ENCODE measurements at regions not wholly inside any gene's neighbourhood (a gene's known extent, or its start where the extent isn't known, plus 50 kb on each side); places are given as distances from the start of the nearest gene placed in this dataset.

DNA sequence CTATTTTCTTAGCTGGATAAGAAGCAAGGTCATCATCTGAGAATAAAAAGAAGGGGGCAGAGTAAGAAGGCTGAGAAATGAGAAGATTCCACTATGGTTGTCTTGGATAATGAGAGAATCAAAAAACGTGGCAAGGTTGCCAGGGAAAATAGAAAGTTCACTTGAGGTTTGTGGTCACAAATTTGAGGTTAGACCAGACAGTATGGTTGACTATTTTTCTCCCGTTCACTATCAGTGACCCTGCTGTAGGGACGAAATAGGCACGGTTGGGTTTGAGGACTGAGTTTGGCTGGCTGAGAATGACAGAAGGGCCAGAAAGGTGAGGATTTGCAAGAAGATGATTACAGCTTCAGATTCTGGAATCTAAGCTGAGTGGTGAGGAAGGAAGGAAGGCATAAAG lies 266.0 kb upstream of the ZNF462 start:
- TF ChIP-seq, protein P1, sequence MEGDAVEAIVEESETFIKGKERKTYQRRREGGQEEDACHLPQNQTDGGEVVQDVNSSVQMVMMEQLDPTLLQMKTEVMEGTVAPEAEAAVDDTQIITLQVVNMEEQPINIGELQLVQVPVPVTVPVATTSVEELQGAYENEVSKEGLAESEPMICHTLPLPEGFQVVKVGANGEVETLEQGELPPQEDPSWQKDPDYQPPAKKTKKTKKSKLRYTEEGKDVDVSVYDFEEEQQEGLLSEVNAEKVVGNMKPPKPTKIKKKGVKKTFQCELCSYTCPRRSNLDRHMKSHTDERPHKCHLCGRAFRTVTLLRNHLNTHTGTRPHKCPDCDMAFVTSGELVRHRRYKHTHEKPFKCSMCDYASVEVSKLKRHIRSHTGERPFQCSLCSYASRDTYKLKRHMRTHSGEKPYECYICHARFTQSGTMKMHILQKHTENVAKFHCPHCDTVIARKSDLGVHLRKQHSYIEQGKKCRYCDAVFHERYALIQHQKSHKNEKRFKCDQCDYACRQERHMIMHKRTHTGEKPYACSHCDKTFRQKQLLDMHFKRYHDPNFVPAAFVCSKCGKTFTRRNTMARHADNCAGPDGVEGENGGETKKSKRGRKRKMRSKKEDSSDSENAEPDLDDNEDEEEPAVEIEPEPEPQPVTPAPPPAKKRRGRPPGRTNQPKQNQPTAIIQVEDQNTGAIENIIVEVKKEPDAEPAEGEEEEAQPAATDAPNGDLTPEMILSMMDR (IDR thresholded peaks at IDR 0.05; ENCODE audit: low read depth, low read length) = no peak
- no peak for DNase-seq (ENCODE audit: extremely low read depth, low read depth)

DNA sequence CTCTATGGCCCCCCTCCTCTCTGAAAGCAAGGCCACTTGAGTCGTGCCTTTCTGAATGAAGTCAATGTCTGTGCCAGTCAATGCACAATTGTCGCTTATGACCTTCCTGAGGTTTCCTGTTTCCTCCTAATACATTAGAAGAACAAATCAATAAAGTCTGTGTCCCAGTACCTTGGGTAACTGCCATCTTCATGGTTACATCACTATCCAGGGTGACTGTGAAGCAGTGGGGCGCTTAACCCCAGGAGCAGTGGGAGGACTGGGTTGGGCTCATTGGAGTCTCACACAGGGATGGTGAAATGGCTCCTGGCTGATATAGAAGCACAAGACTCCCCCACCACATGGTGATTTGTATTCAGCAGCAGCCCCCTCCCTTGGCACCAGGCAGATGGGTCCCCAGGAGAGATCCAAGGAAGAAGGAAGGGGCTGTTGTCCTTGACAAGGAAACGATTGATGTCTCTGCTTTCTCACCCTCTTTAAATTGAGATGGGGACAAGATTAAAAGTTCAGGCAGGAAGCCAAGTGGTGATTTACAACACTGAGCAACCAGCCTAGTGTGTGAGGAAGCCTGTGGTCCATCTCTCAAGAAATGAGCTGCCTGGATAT lies 261.9 kb upstream of the ZNF462 start:
- no peak for DNase-seq (ENCODE audit: extremely low read depth, low read depth)
- TF ChIP-seq, protein P1 (IDR thresholded peaks at IDR 0.05; ENCODE audit: low read depth, low read length) = no peak

DNA sequence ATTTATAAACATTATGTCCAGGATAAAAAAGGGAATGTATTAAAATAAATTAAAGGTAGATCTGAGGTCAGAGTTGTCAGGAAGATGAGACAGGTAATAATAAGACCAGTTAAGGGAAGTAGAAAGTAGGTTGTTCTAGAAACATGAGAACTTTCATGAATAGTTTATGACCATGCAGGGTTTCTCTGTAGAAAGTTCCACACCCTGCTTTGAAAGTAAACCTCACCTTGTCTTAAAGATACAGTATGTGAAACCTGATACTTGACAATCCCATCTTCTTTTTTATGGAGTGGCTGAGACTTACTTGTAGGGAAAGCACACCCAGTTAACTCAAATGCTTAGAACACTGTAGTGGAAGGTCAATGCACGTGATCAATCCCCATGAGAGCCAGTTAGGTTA lies 260.6 kb upstream of the ZNF462 start:
- TF ChIP-seq, protein P1 (IDR thresholded peaks at IDR 0.05; ENCODE audit: low read depth, low read length) = no peak
- no peak for DNase-seq (ENCODE audit: extremely low read depth, low read depth)

DNA sequence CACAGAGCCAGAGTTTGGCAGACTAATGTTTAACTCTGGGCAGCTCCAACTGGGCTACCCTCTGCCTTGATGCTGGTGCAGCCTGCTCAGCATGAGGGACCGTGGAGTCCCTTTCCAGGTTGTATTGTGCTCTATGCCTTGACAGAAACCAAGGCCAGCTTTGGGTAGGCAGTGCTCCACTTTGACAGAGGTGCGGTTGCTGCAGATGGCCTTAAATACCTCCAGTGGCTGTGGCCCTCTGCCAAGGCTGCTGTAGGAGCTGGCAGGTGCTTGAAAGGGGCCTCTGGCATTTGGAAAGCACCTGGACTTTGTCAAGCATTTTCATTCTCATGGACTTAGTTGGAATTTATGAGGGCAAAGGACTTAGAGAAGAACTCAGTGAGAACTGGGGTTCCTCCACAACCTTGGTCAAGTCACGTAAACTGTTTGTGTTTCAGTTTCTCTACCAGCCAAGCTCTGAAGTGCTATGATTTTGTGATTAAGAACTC lies 249.7 kb upstream of the ZNF462 start:
- TF ChIP-seq, protein P1 (IDR thresholded peaks at IDR 0.05; ENCODE audit: low read depth, low read length) = no peak
- no peak for DNase-seq (ENCODE audit: extremely low read depth, low read depth)

DNA sequence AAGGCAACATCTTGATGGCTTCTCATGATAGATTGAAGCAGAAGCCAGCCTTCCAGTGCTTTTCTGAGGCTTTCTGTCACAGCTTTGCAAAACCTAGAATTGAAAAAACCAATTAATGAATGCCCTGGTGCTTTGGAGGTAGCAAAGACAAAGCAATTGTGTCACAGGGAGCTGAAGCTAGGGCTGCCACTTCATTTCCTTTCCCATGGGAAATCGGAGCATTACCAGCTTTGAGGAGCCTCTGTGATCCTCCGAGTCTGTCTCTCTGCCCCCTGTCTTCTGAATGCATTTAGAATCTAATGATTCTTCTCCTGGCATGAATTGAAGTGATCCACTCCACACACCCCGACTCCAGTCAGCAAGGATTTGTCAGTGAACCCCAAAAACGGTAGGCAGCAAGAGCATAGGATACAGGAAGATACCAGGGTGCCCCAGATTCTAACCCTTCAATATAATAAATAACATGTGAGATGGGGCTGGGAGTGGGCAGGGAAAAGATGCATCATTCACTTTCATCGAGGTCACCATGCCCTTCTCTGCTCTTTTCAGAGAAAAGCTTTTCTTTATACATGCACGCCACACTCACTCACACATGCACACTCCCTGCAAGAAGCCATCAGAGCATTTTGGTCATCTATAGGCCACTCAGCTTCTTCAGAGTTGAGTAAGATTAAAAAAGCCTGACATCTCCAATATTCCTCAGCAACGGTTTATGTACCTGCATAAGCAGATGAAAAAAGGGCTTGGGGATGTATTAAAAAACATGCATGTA lies 247.7 kb upstream of the ZNF462 start:
- TF ChIP-seq, protein P1 (IDR thresholded peaks at IDR 0.05; ENCODE audit: low read depth, low read length) = no peak
- DNase-seq (ENCODE audit: extremely low read depth, low read depth) = no peak

DNA sequence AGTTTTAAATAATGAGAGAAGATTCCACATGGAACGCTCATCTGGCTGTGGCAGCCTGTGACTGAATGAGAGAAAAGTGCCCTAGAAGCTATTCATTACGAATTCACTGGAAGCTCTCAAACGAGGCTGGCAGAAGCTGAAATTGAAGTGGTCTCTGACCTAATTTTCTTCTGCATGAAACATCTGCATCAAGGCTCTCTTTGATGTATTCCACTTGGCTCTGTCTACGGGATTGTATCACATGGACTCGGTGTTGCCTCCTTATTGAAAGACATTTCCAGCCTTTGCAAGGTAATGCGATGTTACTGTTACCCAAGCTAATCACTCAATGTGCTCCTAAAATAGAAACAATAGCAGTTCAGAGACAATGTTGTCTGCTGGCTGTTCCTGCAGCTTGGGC lies 246.9 kb upstream of the ZNF462 start:
- no peak for DNase-seq (ENCODE audit: extremely low read depth, low read depth)
- TF ChIP-seq, protein P1 (IDR thresholded peaks at IDR 0.05; ENCODE audit: low read depth, low read length) = no peak

DNA sequence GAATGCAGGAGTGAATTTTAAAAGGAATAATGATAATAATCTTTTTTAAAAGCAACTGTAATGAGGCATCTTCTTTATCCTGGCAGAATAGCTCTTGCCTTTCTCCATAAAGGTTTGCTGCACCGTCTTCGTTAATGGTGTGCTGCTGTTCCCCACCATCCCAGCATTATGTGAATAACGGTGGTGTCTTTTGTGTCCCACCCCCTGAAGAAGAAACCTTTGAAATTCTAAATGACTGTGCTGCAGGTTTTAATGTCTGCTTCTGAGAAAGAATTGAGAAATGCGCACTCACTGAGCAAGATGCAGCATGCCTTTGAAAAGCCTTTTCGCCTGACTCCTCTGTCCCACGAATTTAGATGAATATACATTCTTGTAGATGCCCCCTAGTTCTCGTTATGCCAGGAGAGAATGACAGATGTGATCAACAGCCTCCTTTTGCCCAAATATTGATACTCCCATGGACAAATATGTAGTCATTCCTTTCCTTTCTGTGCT lies 246.1 kb upstream of the ZNF462 start:
- TF ChIP-seq, protein P1 (IDR thresholded peaks at IDR 0.05; ENCODE audit: low read depth, low read length) = no peak

More for the DNA sequence above, 246.1 kb upstream of the ZNF462 start:
- DNase-seq (ENCODE audit: extremely low read depth, low read depth) = no peak
